Stimulated activated CD4-positive, alpha-beta T cell treated with anti-CD3 and anti-CD28 coated beads, Interleukin-4, amount 100 ng/mL, for 4 hours (primary cell): ENCODE measurements at regions not wholly inside any gene's neighbourhood (a gene's known extent, or its start where the extent isn't known, plus 50 kb on each side); places are given as distances from the start of the nearest gene placed in this dataset.

Experiments
- DNase-seq, 2 experiments: peaks; one replicate each; pipeline ENCODE4 v3.0.0-alpha.2; 2020

DNA sequence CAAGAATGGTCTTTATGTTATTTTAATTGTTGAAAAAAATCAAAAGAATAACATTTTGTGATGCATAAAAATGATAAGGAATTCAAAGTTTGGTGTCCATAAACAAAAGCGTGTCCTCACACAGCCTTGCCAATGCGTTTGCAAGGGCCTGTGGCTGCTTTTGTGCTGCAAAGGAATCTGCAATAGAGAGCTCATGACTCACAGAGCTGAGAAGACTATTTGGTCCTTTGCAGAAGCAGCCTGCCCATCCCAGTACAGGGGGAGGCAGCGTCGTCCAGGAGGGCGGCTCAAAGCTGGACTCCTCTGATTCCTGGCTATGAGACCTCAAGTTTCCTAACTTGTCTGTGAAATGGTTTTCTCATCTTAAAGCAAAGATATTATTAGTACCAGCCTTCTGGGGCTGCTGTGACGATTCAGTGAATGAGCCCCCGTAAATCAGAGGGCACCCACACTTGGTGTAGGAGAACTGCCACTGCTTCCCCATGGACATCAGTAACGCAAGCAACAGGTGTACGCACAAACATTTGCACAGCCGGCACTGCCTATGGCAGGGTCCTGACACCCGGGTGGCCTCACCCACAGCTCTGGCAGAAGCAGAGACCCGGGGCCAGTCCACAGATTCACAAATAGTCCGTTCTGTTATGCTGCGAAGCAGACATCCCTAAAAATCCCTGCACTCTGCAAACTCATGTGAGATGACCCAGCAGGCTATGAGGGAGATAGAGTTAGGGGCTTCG is 70.6 kb upstream of the ASAP2 start:
- no peak for DNase-seq

- DNase-seq = no peak
Measured at GRCh38 chr2:9127316-9127715, 79.3 kb upstream of the ASAP2 start.

DNA sequence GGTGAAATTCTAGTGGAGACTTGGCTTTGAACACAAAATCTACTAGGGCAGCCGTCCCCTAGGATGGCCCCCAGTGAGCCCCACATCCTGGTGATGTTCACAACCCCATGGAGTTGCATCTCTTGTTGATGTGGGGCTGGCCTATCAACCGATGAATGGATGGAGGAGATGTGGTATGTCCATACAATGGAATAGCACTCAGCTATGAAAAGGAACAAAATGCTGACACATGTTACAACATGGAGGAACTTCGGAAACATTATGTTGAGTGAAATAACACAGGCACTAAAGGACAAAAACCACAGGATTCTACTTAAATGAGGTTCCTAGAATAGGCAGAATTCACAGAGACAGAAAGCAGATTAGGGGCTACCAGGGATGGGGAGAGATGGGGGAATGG is 80.1 kb upstream of the ASAP2 start:
- DNase-seq = no peak

GRCh38 chr2:9124231-9124741 is 82.3 kb upstream of the ASAP2 start:
- no peak for DNase-seq

DNA sequence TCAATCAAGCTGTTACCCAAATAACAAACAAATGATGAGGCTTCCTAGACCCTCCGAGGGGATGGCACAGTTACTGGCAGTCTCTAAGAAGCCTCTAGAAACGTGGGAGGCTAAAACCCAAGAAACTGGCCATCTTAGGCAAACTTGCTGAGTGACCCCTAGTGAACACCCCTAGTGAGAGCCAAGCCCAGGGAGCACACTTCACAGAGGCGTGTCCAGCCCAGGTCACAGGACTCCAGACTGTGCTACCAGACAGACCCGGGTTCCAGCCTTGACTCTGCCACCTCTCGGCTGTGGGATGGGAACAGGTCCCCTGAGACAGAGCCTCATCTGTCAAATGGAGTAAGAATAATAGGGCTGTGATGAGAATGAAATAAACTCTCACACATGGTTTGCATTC is 83.5 kb upstream of the ASAP2 start:
- DNase-seq = no peak

GRCh38 chr2:9122367-9122766 is 84.2 kb upstream of the ASAP2 start:
- no peak for DNase-seq

DNA sequence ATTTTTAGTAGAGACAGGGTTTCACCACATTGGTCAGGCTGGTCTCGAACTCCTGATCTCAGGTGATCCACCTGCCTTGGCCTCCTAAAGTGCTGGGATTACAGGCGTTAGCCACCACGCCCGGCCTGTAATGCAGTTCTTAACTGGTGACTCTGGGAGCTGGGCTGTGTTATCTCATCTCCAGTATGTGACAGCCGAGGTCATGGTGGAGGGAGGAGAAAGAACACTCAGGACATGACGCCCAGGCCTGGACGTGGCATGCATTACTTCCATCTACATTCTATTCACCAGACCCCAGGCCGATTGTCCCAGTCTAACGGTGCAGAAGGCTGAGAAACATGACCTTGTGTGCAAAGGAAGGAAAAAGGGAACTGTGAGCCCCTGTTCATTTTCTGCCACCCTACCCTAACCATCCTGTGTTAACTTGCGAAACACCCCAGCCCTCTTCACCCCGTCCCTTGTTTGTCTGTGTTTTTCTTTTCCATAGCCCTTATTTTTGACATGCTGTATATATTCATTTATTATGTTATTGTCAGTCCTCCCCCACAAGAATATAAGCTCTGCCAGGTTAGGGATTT is 88.1 kb upstream of the ASAP2 start:
- DNase-seq = no peak

DNA sequence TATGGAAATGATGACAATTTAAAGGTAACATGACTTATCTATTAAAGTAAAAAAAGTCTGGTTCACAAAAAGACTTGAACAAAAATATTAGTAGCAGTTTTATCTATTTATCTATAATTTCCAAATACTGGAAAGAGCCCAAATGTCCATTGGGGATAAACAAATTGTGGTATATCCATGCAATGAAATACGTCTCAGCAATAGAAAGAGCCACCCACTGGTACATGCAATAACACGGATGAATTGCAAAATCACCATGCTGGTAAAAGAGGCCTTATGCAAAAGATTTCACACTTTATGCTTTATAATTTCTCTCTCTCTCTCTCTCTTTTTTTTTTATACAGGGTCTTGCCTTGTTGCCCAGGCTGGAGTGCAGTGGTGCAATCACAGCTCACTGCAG is 91.4 kb upstream of the ASAP2 start:
- DNase-seq = no peak

- no peak for DNase-seq
Measured at GRCh38 chr2:9114458-9114857, 92.2 kb upstream of the ASAP2 start.

DNA sequence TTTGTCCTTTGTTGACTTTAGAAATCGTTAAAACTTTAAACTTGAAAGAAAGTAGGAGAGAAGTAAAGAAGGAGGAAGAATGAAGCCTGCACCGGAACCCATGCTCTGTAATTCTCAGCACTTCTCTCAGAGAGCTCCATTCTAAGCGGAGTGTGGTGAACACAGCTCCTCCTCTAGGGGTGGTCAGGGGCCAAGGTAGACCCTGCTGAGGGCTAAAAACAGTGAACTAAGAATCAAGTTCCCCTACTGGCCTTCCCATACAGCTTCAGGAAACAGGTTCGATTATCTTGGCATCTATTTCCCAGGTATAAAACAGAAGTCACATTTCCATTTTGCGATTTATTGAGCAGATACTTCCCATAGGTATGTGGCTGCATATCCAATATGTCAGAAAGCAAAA is 92.7 kb upstream of the ASAP2 start:
- DNase-seq = no peak

- no peak for DNase-seq
Measured at GRCh38 chr2:9113262-9113661, 93.3 kb upstream of the ASAP2 start.

DNA sequence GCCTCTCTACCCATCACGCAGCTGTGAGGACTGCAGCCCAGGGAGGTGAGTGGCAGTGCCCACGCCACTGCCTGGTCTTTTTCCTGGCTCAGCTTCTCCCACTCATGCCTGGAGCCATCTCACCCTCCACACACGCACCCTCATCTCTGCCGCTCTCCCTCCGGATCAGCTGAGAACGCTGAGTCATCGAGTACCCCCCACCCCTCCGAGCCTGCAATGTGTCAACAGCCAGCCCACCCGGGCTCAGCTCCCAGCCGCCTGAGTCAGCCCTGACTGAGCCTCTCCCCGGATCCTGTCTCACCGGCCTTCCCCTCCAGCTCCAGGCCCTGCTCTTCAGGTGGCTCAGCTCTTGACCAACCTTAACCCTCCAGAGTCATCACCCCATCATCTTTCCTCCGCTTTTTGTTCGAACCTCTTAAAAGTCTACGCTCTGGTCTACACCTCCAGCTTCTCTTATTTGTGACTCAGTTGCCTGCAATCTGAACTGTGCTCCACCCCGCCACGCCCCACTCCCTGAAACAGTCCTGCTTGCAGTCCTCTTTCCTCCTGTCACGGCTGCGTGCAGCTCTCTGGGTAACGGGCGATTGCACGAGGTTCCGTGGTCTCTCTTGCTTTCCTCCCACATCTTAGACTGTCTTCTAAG is 94.4 kb upstream of the ASAP2 start:
- DNase-seq = no peak

DNA sequence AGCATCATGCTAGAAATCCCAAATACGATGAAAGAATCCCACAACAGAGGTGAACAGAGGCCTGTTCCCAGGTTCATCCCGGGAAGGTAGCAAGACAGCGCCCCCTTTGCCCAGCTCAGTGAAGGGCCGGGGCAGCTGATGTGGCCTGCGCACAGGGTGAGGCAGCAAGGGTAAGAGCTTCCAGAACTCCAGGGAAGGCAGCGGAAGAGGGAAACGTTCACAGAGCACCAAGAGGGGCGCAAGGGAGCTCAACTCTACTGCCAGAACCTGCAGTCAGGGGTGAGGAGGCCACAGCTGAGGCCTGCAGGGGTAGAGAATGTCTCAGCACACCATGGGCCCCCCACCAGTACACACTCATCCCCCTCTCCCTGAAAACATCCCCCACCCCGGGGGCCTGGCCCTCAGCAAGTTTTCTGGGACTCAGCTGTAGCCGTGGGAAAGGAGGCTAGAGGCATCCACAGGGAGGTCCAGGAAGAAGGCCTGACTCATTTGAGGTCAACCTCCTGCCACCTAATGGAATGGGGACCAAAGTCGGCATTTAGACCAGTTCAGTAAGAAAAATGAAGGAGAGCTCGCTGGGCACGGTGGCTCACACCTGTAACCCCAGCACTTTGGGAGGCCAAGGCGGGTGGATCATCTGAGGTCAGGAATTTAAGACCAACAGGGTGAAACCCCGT is 95.6 kb upstream of the ASAP2 start:
- no peak for DNase-seq

DNA sequence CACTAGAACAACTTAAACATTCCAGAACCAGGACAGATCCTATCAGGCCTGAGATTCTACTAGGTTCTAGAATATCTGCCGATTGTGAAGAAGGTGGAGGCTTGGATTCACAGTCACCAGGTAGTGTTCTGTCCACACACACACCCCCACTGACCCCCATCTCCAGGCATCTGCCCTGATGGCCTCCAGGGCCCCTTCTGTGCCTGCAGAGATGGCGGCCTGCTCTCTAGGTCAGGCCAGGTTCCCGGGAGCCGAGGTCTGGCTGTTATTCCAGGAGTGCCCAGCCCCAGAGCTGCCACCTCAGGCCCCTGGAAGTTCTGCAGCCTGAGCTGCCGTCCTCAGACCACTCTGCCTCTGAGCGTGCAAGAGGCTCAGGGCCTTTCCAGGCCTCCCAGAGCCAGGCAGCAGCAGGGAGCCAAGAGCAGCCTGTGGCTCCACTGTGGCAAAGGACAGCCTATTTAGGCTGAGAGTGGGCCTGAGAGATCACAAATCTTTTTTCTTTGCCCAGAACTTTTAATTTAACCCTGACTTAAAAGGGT is 96.2 kb upstream of the ASAP2 start:
- DNase-seq = no peak

- DNase-seq = no peak
Measured at GRCh38 chr2:9109871-9110270, 96.7 kb upstream of the ASAP2 start.

- DNase-seq = peak in 1 of 2 experiments; percentile 27
Measured at GRCh38 chr2:9108210-9108967, 98.2 kb upstream of the ASAP2 start.

- DNase-seq = no peak
Measured at GRCh38 chr2:9107168-9108025, 99.2 kb upstream of the ASAP2 start.

- DNase-seq = no peak
Measured at GRCh38 chr2:9106338-9107167, 100.1 kb upstream of the ASAP2 start.

DNA sequence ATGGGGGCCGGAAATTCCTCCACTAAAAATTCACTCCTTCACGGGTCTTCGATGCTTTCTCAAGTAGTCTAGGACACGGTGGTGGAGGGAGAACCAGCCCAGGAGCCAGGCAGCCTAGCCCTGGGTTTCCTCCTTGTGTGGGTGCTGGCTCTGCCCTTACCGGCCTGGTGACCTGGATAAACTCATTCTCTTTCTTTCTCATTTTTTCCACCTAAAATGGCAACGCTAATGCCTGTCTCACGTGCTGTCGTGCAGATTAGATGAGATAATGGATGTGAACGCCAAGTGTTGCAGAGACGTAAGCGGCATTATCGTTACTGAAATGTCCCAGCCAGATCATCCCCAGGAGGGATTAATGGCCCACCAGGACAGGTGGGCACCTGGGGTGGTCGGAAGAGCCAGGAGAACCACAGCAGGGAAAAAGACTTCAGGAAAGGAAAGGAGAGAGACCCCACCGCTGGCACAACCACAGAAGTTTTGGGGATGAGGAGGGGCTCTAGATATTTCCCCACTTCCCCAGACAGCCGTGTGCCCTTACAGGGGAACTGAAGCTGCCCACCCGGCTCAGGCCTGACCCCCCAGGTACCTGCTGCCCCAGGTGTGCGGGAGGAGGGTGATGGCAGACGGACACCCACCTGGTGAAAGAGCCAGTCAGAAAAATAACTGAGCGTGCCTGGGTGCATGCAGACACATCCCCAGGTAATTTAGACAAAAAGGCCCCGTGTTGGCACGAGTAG is 100.8 kb upstream of the ASAP2 start:
- DNase-seq = no peak
